PC-9 (cell line): ENCODE measurements at regions not wholly inside any gene's neighbourhood (a gene's known extent, or its start where the extent isn't known, plus 50 kb on each side); places are given as distances from the start of the nearest gene placed in this dataset.

Source experiments
- BruUV-seq: library from RNA; stranded (reverse); fragments of 400-500 nt; replicated peaks from 2 replicates; lab custom pipeline; 2021; lab: Mats Ljungman, UMichigan
- CTCF ChIA-PET: fragments of 300-600 bp; sonication (Branson Sonifier 250); formaldehyde crosslinking; loops from one replicate; lab custom pipeline; 2022; ENCODE audit warnings: antibody characterized with exemption; lab: Charles Lee
- POLR2A ChIA-PET: fragments of 300-600 bp; sonication (Branson Sonifier 250); formaldehyde crosslinking; loops from one replicate; lab custom pipeline; 2022; ENCODE audit warnings: antibody characterized with exemption; ENCODE audit not compliant: unreplicated experiment; lab: Charles Lee
- DNase-seq, 2 experiments: peaks; one replicate each; pipeline versions ENCODE4 v3.0.0 to v3.0.0-alpha.2; 2015 to 2022; ENCODE audit warnings: mixed read lengths in 1 of 2
- H2AFZ ChIP-seq: fragments of 200-600 bp; sonication (generic); 2 replicates; pipeline ENCODE4 v1.8.1; 2017; ENCODE audit warnings: antibody characterized with exemption
- H3F3A ChIP-seq: fragments of 200-600 bp; sonication (generic); 2 replicates; pipeline ENCODE4 v1.8.1; 2017; ENCODE audit warnings: antibody characterized with exemption, mild to moderate bottlenecking, low read depth; ENCODE audit not compliant: insufficient read depth
- H3K27ac ChIP-seq: fragments of 200-600 bp; sonication (generic); 2 replicates; pipeline ENCODE4 v1.6.1; 2016; ENCODE audit warnings: mixed run types
- H3K27me3 ChIP-seq: fragments of 200-600 bp; sonication (generic); 2 replicates; pipeline ENCODE4 v1.6.1; 2016; ENCODE audit warnings: low read depth, mixed run types; ENCODE audit not compliant: insufficient read depth
- H3K36me3 ChIP-seq: fragments of 200-600 bp; sonication (generic); 2 replicates; pipeline ENCODE4 v1.6.1; 2016; ENCODE audit warnings: low read depth, mixed run types
- H3K4me1 ChIP-seq: fragments of 200-600 bp; sonication (generic); replicated peaks from 2 replicates; pipeline ENCODE4 v1.6.1; 2016; ENCODE audit warnings: mixed run types; ENCODE audit not compliant: insufficient read depth
- H3K4me2 ChIP-seq: fragments of 200-600 bp; sonication (generic); 2 replicates; pipeline ENCODE4 v1.6.1; 2017; ENCODE audit warnings: mixed run types
- H3K4me3 ChIP-seq: fragments of 200-600 bp; sonication (generic); 2 replicates; pipeline ENCODE4 v1.6.1; 2016; ENCODE audit warnings: mixed run types
- H3K79me2 ChIP-seq: fragments of 200-600 bp; sonication (generic); 2 replicates; pipeline ENCODE4 v1.6.1; 2017; ENCODE audit warnings: low read depth, mixed run types
- H3K9me2 ChIP-seq: fragments of 200-600 bp; sonication (generic); 2 replicates; pipeline ENCODE4 v1.8.1; 2017; ENCODE audit warnings: mild to moderate bottlenecking; ENCODE audit not compliant: insufficient read depth
- H3K9me3 ChIP-seq: fragments of 200-600 bp; sonication (generic); 2 replicates; pipeline ENCODE4 v1.8.1; 2016; ENCODE audit warnings: low read depth; ENCODE audit not compliant: insufficient read depth
- H4K20me1 ChIP-seq: fragments of 200-600 bp; sonication (generic); 2 replicates; pipeline ENCODE4 v1.8.1; 2017; ENCODE audit not compliant: insufficient read depth
- EZH2 ChIP-seq: fragments of 200-600 bp; sonication (generic); IDR thresholded peaks from 2 replicates; pipeline ENCODE4 v1.8.0; 2017; ENCODE audit warnings: antibody characterized with exemption, low read depth
- intact Hi-C: fragments of 100-400 bp; cut with micrococcal nuclease; formaldehyde crosslinking; loops from one replicate; pipeline ENCODE4 v1.10.0; 2022; ENCODE audit not compliant: unreplicated experiment
- TF ChIP-seq, protein P1 (sequence below): fragments of 200-600 bp; sonication (generic); conservative IDR thresholded peaks from 2 replicates; pipeline ENCODE4 v1.6.1; 2017; ENCODE audit warnings: mixed run types, antibody characterized with exemption, mild to moderate bottlenecking, moderate library complexity

DNA sequence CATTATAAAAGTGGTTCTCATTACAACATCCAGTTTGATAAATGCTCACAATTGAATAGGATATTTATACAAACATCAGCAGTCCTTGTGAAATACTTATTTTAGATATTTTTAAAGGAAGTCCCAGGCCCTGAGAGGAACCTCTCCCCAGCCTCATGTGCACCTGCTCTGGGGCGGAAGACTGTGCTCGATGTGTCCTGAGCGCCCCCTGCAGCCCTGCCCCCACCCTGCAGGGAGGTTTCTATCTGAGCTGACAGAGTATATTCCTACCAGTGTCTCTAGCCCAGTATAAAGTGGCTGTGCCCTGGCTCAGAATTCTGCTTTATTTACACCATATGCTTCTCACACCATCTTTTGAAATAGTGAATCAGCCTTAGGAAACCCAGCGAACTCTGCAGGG, 1349.1 kb downstream of the TMEM121 start:
- ChIA-PET POLR2A (no interaction called here), CTCF (no interaction called here)
- TF ChIP-seq, protein P1, sequence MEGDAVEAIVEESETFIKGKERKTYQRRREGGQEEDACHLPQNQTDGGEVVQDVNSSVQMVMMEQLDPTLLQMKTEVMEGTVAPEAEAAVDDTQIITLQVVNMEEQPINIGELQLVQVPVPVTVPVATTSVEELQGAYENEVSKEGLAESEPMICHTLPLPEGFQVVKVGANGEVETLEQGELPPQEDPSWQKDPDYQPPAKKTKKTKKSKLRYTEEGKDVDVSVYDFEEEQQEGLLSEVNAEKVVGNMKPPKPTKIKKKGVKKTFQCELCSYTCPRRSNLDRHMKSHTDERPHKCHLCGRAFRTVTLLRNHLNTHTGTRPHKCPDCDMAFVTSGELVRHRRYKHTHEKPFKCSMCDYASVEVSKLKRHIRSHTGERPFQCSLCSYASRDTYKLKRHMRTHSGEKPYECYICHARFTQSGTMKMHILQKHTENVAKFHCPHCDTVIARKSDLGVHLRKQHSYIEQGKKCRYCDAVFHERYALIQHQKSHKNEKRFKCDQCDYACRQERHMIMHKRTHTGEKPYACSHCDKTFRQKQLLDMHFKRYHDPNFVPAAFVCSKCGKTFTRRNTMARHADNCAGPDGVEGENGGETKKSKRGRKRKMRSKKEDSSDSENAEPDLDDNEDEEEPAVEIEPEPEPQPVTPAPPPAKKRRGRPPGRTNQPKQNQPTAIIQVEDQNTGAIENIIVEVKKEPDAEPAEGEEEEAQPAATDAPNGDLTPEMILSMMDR = no peak
- no peak for TF ChIP-seq EZH2
- H3K36me3 ChIP-seq = no peaks in the 10 kb centered on the region
- no peak overlapping the region for H3K27ac ChIP-seq
- H3K27me3 ChIP-seq = no peaks in the 10 kb centered on the region
- no peak overlapping the region for H2AFZ ChIP-seq
- no peaks in the 10 kb centered on the region for H3K4me1 ChIP-seq
- H3F3A ChIP-seq = no peaks in the 10 kb centered on the region
- no peak overlapping the region for H3K4me3 ChIP-seq
- intact Hi-C loops = no loop called here
- H3K9me2 ChIP-seq = no peaks in the 10 kb centered on the region
- BruUV-seq = no TSS peak
- no peak for DNase-seq
- no peaks in the 10 kb centered on the region for H4K20me1 ChIP-seq
- no peaks in the 10 kb centered on the region for H3K9me3 ChIP-seq
- no peaks in the 10 kb centered on the region for H3K79me2 ChIP-seq
- H3K4me2 ChIP-seq = no peak overlapping the region

DNA sequence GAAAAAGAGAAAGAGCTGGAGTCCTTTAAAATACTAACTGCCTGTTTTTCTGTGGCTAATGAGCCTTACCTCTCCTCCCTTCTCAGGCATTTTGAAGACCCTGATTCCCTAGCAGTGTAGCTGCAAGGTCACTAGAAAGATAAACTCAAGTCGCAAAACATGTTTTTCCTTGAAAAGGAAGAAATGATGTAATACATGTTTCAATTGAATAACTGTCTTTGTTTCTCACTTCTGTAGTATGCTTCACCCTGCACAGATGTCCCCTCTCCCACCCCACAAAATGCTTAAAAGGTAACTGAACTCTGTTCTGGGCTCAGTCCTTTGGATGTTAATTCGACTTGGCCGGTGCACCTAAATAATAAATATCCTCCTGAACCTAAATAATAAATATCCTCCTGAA, 1350.3 kb downstream of the TMEM121 start:
- no peak overlapping the region for H3K27ac ChIP-seq
- TF ChIP-seq, protein P1 = no peak
- TF ChIP-seq EZH2 = no peak
- intact Hi-C loops = no loop called here
- H3K4me3 ChIP-seq = no peak overlapping the region
- no peak for DNase-seq
- H2AFZ ChIP-seq = no peak overlapping the region
- H3K4me2 ChIP-seq = no peak overlapping the region
- no peaks in the 10 kb centered on the region for H3K36me3 ChIP-seq
- no peaks in the 10 kb centered on the region for H3K4me1 ChIP-seq
- no peaks in the 10 kb centered on the region for H3F3A ChIP-seq
- POLR2A ChIA-PET = no interaction called here
- no peaks in the 10 kb centered on the region for H3K79me2 ChIP-seq
- BruUV-seq = no TSS peak
- H4K20me1 ChIP-seq = no peaks in the 10 kb centered on the region
- CTCF ChIA-PET = no interaction called here
- no peaks in the 10 kb centered on the region for H3K27me3 ChIP-seq
- H3K9me3 ChIP-seq = no peaks in the 10 kb centered on the region
- no peaks in the 10 kb centered on the region for H3K9me2 ChIP-seq

DNA sequence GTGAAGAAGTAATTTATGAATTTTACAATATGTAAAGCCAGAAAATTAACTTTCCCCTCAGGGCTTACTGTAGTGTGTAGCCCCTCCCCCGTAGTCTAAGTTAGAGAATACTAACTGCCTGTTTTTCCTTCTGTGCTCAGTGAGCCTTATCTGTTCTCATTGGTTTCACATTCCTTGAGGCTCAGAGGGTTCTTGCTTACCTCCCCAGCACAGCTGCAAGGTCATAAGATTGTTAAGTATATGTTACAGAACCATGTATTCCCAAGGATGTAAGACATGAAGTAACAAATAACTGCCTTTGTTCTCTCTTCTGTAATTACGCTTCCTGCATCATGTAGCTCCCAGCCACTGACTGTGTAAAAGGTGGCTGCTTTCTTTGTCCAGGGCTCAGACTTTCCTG, 1351.1 kb downstream of the TMEM121 start:
- Histone ChIP-seq H3K4me1 (no peaks in the 10 kb centered on the region), H3K9me2 (no peaks in the 10 kb centered on the region), H4K20me1 (no peaks in the 10 kb centered on the region), H3F3A (no peaks in the 10 kb centered on the region), H2AFZ (no peak overlapping the region), H3K79me2 (no peaks in the 10 kb centered on the region), H3K4me2 (no peak overlapping the region), H3K27ac (no peak overlapping the region), H3K27me3 (no peaks in the 10 kb centered on the region), H3K4me3 (no peak overlapping the region), H3K9me3 (no peaks in the 10 kb centered on the region; the same call in 1 of the 2 replicates), H3K36me3 (no peaks in the 10 kb centered on the region)
- intact Hi-C loops = no loop called here
- ChIA-PET POLR2A (no interaction called here), CTCF (no interaction called here)
- no peak for DNase-seq
- BruUV-seq = no TSS peak
- TF ChIP-seq EZH2 = no peak
- TF ChIP-seq, protein P1 = no peak
